BLaER1 (cell line): ENCODE measurements at regions not wholly inside any gene's neighbourhood (a gene's known extent, or its start where the extent isn't known, plus 50 kb on each side); places are given as distances from the start of the nearest gene placed in this dataset.
A peak's percentile ranks its signal among the peaks of the same experiment; 100 is the strongest.

Experiments
- H3K27ac ChIP-seq: shearing (Covaris generic); formaldehyde crosslinking; 2 replicates; pipeline ENCODE4 v1.8.1; 2022
- H3K27me3 ChIP-seq: shearing (Covaris generic); formaldehyde crosslinking; 2 replicates; pipeline ENCODE4 v1.8.1; 2022
- H3K36me3 ChIP-seq: shearing (Covaris generic); formaldehyde crosslinking; 2 replicates; pipeline ENCODE4 v1.8.1; 2022
- H3K4me1 ChIP-seq: shearing (Covaris generic); formaldehyde crosslinking; 2 replicates; pipeline ENCODE4 v1.8.1; 2022
- H3K4me2 ChIP-seq: shearing (Covaris generic); formaldehyde crosslinking; 2 replicates; pipeline ENCODE4 v1.8.1; 2022
- H3K4me3 ChIP-seq: shearing (Covaris generic); formaldehyde crosslinking; 2 replicates; pipeline ENCODE4 v1.8.1; 2022
- H3K9ac ChIP-seq: shearing (Covaris generic); formaldehyde crosslinking; 2 replicates; pipeline ENCODE4 v1.8.1; 2022
- H3K9me3 ChIP-seq: shearing (Covaris generic); formaldehyde crosslinking; 2 replicates; pipeline ENCODE4 v1.8.1; 2022
- H4K20me1 ChIP-seq: shearing (Covaris generic); formaldehyde crosslinking; 2 replicates; pipeline ENCODE4 v1.8.1; 2022
- Cebpa-rat ChIP-seq: shearing (Covaris generic); IDR thresholded peaks from 2 replicates; pipeline ENCODE4 v1.8.1; 2022

DNA sequence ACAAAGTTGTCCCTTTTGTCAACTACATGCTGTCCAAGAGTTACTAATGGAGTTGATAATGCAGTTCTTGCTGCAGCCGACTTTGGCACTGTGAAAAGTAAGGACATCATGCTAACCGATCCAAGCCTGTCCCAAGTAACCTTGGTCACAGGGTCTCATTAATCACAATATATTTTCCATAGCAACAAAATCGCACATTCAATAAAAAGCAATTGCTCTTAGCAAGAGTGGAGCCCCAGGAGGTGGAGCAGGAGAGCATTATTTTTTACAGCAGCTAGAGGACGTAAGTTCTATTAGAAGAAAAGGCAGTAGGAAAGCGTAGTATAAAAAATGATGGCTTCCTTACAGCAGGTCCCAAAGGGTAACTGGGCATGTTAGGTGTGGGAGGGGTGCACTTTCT is 570.3 kb downstream of the EBF1 start:
- H3K4me2 ChIP-seq: peak overlapping the region; percentile 34
- peaks cover 67% of the 10 kb centered on the region for H3K9me3 ChIP-seq
- H3K4me3 ChIP-seq: no peak overlapping the region

DNA sequence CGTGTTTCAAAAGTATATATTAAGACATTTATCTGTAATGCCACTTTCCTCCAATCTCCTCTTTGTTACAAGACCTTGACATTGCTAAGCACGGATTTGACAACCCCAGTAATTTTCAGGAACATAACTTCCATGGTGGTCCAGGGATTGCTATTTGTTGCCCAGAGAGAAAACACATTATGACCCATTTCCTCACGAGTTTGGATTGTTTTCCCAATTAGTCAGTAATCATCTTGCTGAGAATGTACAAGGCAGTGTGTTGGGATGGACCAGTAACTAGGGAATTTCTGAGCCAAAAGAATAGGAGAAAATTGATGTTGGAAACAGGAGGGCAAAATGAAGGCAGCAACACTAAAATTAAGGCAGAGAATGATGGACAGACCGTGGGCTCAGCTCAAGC is 574.1 kb downstream of the EBF1 start:
- no peak for TF ChIP-seq Cebpa-rat
- H3K9ac ChIP-seq: no peak overlapping the region
- H3K27me3 ChIP-seq: no peaks in the 10 kb centered on the region
- no peak overlapping the region for H3K4me3 ChIP-seq
- no peaks in the 10 kb centered on the region for H3K36me3 ChIP-seq
- peaks cover 11% of the 10 kb centered on the region for H3K4me1 ChIP-seq
- H3K27ac ChIP-seq: no peak overlapping the region
- no peak overlapping the region for H3K4me2 ChIP-seq
- H4K20me1 ChIP-seq: no peaks in the 10 kb centered on the region
- H3K9me3 ChIP-seq: peaks cover 86% of the 10 kb centered on the region

More for the DNA sequence above, 570.3 kb downstream of the EBF1 start:
- Histone ChIP-seq H3K27ac (no peak overlapping the region), H3K36me3 (no peaks in the 10 kb centered on the region), H4K20me1 (no peaks in the 10 kb centered on the region), H3K9ac (no peak overlapping the region), H3K27me3 (no peaks in the 10 kb centered on the region), H3K4me1 (peaks cover 27% of the 10 kb centered on the region)
- TF ChIP-seq Cebpa-rat: no peak

- H3K27ac ChIP-seq: no peak overlapping the region
- no peak for TF ChIP-seq Cebpa-rat
Observed at GRCh38 chr5:158524070-158524469, 575.6 kb downstream of the EBF1 start.

DNA sequence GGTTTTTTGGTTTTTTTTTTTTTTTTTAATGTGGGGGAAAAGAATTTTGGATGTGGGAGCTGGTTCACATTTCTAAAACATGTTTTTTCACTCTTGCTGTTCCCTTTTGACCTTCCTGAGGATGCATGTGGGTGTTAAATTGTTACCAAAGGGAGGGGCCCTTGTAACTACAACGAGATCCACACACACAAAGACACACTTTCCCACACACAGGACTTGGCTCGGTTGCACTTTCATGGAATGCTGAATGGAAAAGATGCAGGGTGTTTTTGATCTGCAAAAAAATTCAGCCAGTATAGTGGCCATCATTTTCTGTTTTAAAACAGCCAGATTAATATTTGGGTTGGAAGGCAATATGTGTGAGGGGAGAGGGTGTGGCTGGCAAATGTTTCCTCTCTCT is 576.9 kb downstream of the EBF1 start:
- Histone ChIP-seq H3K36me3 (no peaks in the 10 kb centered on the region), H3K27me3 (no peaks in the 10 kb centered on the region), H3K9ac (no peak overlapping the region), H3K4me2 (no peak overlapping the region), H4K20me1 (no peaks in the 10 kb centered on the region), H3K9me3 (peaks cover 84% of the 10 kb centered on the region), H3K4me1 (peaks cover 25% of the 10 kb centered on the region), H3K4me3 (no peak overlapping the region), H3K27ac (no peak overlapping the region)
- no peak for TF ChIP-seq Cebpa-rat

More at GRCh38 chr5:158524070-158524469, 575.6 kb downstream of the EBF1 start:
- H3K27me3 ChIP-seq: no peaks in the 10 kb centered on the region
- no peak overlapping the region for H3K4me3 ChIP-seq
- no peak overlapping the region for H3K9ac ChIP-seq
- no peak overlapping the region for H3K4me2 ChIP-seq
- H4K20me1 ChIP-seq: no peaks in the 10 kb centered on the region
- no peaks in the 10 kb centered on the region for H3K36me3 ChIP-seq
- H3K4me1 ChIP-seq: peaks cover 13% of the 10 kb centered on the region
- peaks cover 90% of the 10 kb centered on the region for H3K9me3 ChIP-seq

DNA sequence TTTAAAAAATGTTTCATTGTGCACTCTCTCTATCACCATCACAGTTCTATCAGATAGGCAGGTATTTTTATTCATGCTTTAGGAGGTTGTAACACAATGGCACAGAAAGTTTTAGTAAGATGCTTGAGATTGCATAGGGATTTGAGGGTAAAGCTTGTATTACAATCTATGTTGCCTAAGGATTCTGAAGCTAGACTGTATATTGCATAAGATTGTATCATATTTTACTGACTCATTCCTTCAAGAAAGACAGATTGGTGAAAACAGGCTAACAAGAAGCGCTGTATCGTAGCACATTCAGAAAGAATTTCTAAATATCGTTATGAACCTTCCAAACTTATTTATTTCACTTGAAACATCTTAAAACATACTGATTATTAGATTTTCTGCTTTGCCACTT is 577.7 kb downstream of the EBF1 start:
- H4K20me1 ChIP-seq: no peaks in the 10 kb centered on the region
- no peaks in the 10 kb centered on the region for H3K36me3 ChIP-seq
- no peak for TF ChIP-seq Cebpa-rat
- no peaks in the 10 kb centered on the region for H3K27me3 ChIP-seq
- H3K27ac ChIP-seq: no peak overlapping the region
- H3K4me1 ChIP-seq: peaks cover 33% of the 10 kb centered on the region
- no peak overlapping the region for H3K4me2 ChIP-seq
- peaks cover 76% of the 10 kb centered on the region for H3K9me3 ChIP-seq
- no peak overlapping the region for H3K4me3 ChIP-seq
- no peak overlapping the region for H3K9ac ChIP-seq

- Histone ChIP-seq H3K36me3 (no peaks in the 10 kb centered on the region), H3K27me3 (no peaks in the 10 kb centered on the region), H3K9me3 (peaks cover 56% of the 10 kb centered on the region), H4K20me1 (no peaks in the 10 kb centered on the region), H3K4me2 (peak overlapping the region; percentile 51), H3K27ac (peak overlapping the region; percentile 94), H3K4me3 (no peak overlapping the region; the same call in 1 of the 2 replicates), H3K9ac (no peak overlapping the region), H3K4me1 (peaks cover 58% of the 10 kb centered on the region)
- no peak for TF ChIP-seq Cebpa-rat
Observed at GRCh38 chr5:158519433-158520021, 580.2 kb downstream of the EBF1 start.

- H3K9ac ChIP-seq: peak overlapping the region; percentile 49
- TF ChIP-seq Cebpa-rat: no peak
- no peaks in the 10 kb centered on the region for H4K20me1 ChIP-seq
- peak overlapping the region; percentile 94 for H3K27ac ChIP-seq
- no peaks in the 10 kb centered on the region for H3K27me3 ChIP-seq
- peaks cover 87% of the 10 kb centered on the region for H3K4me1 ChIP-seq
- H3K9me3 ChIP-seq: peaks cover 28% of the 10 kb centered on the region
- no peak overlapping the region for H3K4me3 ChIP-seq
- H3K36me3 ChIP-seq: no peaks in the 10 kb centered on the region
- H3K4me2 ChIP-seq: peak overlapping the region; percentile 86
Observed at GRCh38 chr5:158516521-158516920, 583.2 kb downstream of the EBF1 start.

- H3K4me1 ChIP-seq: peaks cover 99% of the 10 kb centered on the region
- H3K27ac ChIP-seq: peak overlapping the region; percentile 94
- H3K36me3 ChIP-seq: no peaks in the 10 kb centered on the region
- no peaks in the 10 kb centered on the region for H4K20me1 ChIP-seq
- peak overlapping the region; percentile 78 for H3K9ac ChIP-seq
- peak overlapping the region; percentile 86 for H3K4me2 ChIP-seq
- H3K27me3 ChIP-seq: no peaks in the 10 kb centered on the region
- TF ChIP-seq Cebpa-rat: no peak
- H3K9me3 ChIP-seq: peaks cover 13% of the 10 kb centered on the region; the same call in 1 of the 2 replicates
- H3K4me3 ChIP-seq: peak overlapping the region; percentile 56; the same call in 1 of the 2 replicates
Observed at GRCh38 chr5:158514986-158515359, 584.7 kb downstream of the EBF1 start.

DNA sequence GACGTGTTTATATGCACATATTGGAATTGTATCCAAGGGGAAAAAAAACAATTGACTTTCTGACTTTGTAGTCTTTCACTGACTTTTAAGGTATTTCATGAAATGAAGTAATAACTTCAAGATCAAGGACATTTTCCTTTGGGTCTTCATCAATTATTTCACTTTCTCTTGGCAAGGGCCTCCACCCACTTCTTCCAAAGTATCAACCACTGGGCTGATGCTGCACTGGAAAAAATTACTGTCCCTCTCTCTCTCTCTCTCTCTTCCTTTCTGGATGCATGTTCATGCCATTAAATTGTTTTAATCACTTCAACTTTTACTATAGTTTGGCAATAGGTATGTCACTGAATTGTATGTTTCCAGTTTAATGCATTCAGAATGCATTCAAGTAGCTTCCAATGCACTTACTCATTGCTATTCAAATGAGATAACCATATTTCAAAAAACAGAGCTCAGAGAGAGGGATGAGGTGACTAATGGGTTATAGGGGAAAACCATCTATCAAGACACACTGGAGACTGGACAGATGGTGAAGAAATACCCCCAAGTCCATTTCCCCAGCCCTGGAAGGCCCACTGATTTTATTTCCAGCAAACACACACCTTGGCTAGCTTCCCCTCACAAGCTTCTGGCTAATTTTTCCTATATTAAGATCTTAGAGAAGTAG is 585.3 kb downstream of the EBF1 start:
- Histone ChIP-seq H3K36me3 (no peaks in the 10 kb centered on the region), H3K4me1 (peaks cover 97% of the 10 kb centered on the region), H3K4me3 (peak overlapping the region; percentile 56), H3K9ac (peak overlapping the region; percentile 78), H3K9me3 (peaks cover 9% of the 10 kb centered on the region; the same call in 1 of the 2 replicates), H3K27ac (peak overlapping the region; percentile 94), H3K27me3 (no peaks in the 10 kb centered on the region), H4K20me1 (no peaks in the 10 kb centered on the region), H3K4me2 (peak overlapping the region; percentile 86)
- TF ChIP-seq Cebpa-rat: no peak

GRCh38 chr5:158513490-158514318 is 586.0 kb downstream of the EBF1 start:
- no peaks in the 10 kb centered on the region for H3K36me3 ChIP-seq
- peak overlapping the region; percentile 94 for H3K27ac ChIP-seq
- H3K27me3 ChIP-seq: no peaks in the 10 kb centered on the region
- peak overlapping the region; percentile 78 for H3K9ac ChIP-seq
- peaks cover 2% of the 10 kb centered on the region; the same call in 1 of the 2 replicates for H3K9me3 ChIP-seq
- peak overlapping the region; percentile 86 for H3K4me2 ChIP-seq
- no peaks in the 10 kb centered on the region for H4K20me1 ChIP-seq
- TF ChIP-seq Cebpa-rat: no peak
- H3K4me1 ChIP-seq: peaks cover 97% of the 10 kb centered on the region
- H3K4me3 ChIP-seq: peak overlapping the region; percentile 56
